ENCODE measurements at regions not wholly inside any gene's neighbourhood (a gene's known extent, or its start where the extent isn't known, plus 50 kb on each side); places are given as distances from the start of the nearest gene placed in this dataset.

DNA sequence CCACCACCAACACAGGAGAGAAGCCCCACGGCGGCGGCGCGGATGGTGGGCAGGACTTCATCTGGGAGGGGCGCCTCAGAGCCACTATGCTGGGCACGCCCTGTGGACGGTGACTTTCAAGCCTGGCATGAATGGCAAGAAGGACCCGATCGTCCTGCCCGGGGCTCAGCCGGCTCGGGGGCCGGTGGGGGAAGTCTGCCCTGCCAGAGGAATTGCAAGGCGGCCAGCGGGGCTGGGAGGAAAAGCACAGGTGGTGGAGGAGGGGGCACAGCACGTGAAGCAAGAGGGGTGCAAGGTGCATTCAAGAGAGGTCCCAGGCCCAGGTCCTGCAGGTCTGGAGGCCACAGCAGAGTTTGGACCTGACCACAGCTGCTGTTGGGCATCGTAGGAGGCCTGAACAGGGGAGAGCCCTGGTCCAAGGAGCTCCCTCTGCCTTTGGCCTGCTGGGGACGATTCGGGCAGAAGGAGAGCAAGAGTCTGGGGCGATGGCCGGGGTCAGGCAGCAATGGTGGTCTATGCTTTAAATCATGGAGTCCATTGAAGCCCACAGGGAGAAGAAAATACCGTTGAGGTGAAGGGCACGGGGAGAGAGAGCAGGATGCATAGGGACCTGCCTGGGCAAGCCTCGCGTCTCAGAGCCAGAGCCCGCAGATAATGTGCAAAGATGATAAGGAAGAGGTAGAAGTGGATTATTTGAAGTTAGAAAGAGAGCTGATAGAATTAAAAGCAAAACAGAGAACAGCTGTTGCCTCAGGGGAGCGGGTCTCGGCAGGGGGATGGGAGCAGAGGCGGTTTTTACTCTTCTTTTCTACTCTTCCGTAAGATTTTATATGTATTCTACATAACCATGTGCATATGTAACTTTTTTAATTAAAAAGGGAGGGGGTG, 82.6 kb upstream of the SHISAL1 start:
- no peaks in the 10 kb centered on the region for H3K36me3 Mint-ChIP-seq (ENCODE audit: low read depth)
- DNase-seq (no peak), ATAC-seq (no peak)
- POLR2A ChIA-PET: no interaction called here
- peaks cover 4% of the 10 kb centered on the region for H3K27me3 Mint-ChIP-seq (ENCODE audit: low read depth)
- CTCF ChIA-PET: no interaction called here
- H3K4me1 Mint-ChIP-seq (ENCODE audit: low read depth): no peaks in the 10 kb centered on the region
- no peaks in the 10 kb centered on the region for H3K9me3 Mint-ChIP-seq (ENCODE audit: insufficient read depth)
- no peak overlapping the region for H3K27ac Mint-ChIP-seq
- H3K4me3 Mint-ChIP-seq: no peak overlapping the region

DNA sequence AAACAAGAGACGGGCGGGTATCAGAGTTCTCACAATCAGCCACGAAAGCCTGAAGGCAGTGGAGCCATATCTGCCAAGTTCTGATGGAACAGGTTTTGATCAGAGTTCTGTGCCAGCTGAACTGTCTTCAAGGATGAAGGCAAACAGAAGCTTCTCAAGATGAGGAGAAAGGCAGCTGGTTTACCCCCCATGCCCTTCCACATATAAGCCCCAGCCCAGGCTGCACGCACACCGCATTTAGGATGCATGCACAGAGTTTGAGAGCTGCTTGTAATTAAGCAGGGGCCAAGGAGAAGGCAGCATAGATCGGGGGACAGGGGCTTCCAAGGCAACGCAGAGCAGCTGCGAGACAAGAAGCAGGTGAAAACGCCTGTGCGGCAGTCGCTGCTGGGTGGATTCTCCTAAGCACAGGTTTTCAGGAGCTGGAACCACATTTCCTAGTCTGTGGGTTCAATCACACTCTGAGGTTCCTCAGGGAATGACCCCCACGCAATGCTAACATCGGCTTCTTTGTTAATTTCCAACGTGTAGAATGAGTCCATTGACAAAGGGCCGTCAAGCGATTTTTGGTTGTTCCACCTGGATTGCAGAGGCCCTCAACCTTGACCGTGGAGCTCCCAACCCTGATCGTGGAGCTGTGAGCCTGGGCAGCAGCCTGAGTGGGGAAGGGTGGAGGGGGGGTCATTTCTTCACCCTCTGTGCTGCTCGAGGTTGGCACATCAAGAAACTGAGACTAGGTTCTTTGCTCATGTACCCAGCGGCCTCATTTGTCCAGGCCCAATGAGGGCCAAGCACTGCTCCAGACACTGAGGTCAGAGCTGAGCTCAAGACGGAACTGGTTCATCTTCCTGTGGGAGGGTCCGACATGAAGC, 81.7 kb upstream of the SHISAL1 start:
- Mint-ChIP-seq H3K4me1 (ENCODE audit: low read depth) (no peaks in the 10 kb centered on the region), H3K9me3 (ENCODE audit: insufficient read depth) (no peaks in the 10 kb centered on the region), H3K36me3 (ENCODE audit: low read depth) (no peaks in the 10 kb centered on the region), H3K27ac (no peak overlapping the region), H3K4me3 (no peak overlapping the region), H3K27me3 (ENCODE audit: low read depth) (peaks cover 4% of the 10 kb centered on the region)
- DNase-seq: no peak
- POLR2A ChIA-PET: no interaction called here
- CTCF ChIA-PET: no interaction called here
- no peak for ATAC-seq

DNA sequence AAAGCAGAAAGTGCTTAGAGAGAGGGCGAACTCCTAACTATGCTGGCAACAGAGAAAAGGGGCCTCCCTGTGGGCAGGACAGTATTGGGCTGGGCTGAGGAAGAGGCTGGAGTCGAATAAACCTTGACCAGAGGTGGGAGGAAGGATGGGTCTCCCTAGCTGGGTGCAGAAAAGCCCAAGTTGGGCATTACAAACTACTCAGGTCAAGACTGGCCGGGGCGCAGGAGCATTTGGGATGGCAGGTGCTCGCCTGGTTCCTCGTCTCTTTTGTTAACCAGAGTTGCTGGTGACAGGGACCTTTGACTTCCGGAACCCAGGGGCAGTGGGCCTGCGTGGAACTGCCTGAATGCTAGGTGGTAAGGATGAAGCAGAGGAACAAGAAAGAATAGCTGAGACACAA, 80.3 kb upstream of the SHISAL1 start:
- no peaks in the 10 kb centered on the region for H3K36me3 Mint-ChIP-seq (ENCODE audit: low read depth)
- ChIA-PET POLR2A (no interaction called here), CTCF (no interaction called here)

DNA sequence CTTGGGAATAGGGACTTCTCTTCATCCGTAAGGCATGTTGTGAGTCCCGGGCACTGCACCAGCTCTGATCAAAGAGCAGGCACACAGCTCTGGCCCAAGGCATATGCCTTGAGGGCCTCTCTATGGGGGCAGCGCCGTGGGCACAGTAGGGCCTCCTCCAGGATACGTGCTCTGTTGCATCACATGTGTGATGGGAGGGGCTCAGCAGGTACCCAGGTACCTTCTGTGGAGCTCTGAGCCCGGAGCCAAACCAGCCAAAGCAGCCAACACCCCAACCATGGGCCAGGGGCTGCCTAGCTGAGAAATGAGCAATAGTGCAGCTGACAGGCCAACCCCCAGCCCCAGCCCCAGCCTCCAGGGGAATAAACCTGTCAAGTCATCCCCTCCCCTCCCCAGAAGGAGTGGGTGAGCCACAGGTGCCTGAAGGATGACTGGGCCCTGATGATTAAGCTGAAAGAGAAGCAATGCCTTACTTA, 79.7 kb upstream of the SHISAL1 start:
- Mint-ChIP-seq H3K27me3 (ENCODE audit: low read depth) (peaks cover 2% of the 10 kb centered on the region), H3K27ac (no peak overlapping the region), H3K4me3 (no peak overlapping the region), H3K4me1 (ENCODE audit: low read depth) (no peaks in the 10 kb centered on the region), H3K9me3 (ENCODE audit: insufficient read depth) (no peaks in the 10 kb centered on the region), H3K36me3 (ENCODE audit: low read depth) (no peaks in the 10 kb centered on the region)
- POLR2A ChIA-PET: no interaction called here
- CTCF ChIA-PET: no interaction called here
- ATAC-seq (no peak), DNase-seq (no peak)

More for the DNA sequence above, 80.3 kb upstream of the SHISAL1 start:
- H3K27ac Mint-ChIP-seq: no peak overlapping the region
- DNase-seq (no peak), ATAC-seq (no peak)
- peaks cover 2% of the 10 kb centered on the region for H3K27me3 Mint-ChIP-seq (ENCODE audit: low read depth)
- no peak overlapping the region for H3K4me3 Mint-ChIP-seq
- H3K9me3 Mint-ChIP-seq (ENCODE audit: insufficient read depth): no peaks in the 10 kb centered on the region
- H3K4me1 Mint-ChIP-seq (ENCODE audit: low read depth): no peaks in the 10 kb centered on the region

DNA sequence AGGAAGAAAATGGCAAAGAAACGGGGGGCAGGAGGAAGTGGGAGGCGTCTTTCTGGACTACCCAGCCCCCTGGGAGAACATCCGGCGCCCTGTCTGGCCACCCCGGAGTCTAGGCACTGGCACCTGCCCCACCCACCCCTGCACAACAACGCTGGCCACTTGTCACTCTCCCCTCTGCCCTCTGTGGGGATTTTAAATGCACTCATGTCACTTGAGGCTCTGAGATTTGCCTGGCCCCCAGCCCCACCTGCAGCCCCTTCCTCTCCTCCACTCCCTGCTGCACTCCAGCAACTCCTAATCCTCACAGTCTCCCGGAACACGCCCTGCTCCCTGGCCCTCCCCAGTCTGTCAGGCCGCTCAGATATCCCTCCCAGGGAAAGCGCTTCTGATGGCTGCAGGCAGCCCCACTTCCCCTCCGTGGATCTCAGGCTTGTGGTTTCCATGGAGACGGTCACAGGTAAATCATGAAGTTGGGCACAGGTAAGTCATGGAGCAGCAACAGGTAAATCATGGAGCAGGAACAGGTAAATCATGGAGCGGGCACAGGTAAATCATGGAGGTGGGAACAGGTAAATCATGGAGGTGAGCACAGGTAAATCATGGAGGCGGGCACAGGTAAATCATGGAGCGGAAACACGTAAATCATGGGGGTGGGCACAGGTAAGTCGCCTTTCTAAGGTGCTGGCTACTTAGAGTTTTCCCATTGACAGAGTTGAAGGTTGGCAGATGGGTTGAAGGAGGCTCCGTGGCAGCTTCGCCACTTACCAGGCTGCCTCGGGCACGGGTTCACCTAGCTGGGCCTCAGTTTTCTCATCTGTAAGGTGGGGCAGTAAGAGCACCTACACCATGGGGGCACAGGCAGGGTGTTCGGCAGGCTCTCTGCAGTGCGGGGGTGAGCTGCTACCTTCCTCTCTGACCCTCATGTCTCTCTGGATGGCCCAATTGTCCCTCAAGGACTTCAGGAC, 79.0 kb upstream of the SHISAL1 start:
- no peaks in the 10 kb centered on the region for H3K36me3 Mint-ChIP-seq (ENCODE audit: low read depth)
- H3K4me3 Mint-ChIP-seq: no peak overlapping the region
- H3K4me1 Mint-ChIP-seq (ENCODE audit: low read depth): no peaks in the 10 kb centered on the region
- no peak for DNase-seq
- ChIA-PET CTCF (no interaction called here), POLR2A (no interaction called here)
- H3K27ac Mint-ChIP-seq: no peak overlapping the region
- peaks cover 2% of the 10 kb centered on the region for H3K27me3 Mint-ChIP-seq (ENCODE audit: low read depth)
- no peaks in the 10 kb centered on the region for H3K9me3 Mint-ChIP-seq (ENCODE audit: insufficient read depth)
- no peak for ATAC-seq

DNA sequence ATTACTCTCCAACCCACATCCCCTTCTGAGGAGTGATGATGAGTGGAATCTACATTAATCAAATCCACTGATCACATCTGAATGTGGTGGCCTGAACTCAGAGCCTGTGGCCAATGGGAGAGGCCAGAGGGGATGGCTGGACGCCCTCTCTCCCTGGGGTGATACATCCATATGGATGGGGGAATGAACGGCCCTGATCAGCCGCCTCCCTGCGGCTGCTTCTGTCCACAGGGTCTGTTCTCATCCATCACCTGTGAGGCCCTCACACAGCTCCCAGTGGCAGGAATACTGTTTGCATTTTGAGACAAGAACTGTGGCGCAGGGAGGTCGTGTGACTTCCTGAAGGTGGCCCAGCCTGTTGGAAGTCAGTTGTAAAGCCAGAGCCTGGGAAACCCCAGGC, 78.3 kb upstream of the SHISAL1 start:
- Mint-ChIP-seq H3K4me1 (ENCODE audit: low read depth) (no peaks in the 10 kb centered on the region), H3K36me3 (ENCODE audit: low read depth) (no peaks in the 10 kb centered on the region), H3K27ac (no peak overlapping the region), H3K27me3 (ENCODE audit: low read depth) (peaks cover 2% of the 10 kb centered on the region), H3K4me3 (no peak overlapping the region), H3K9me3 (ENCODE audit: insufficient read depth) (no peaks in the 10 kb centered on the region)
- ATAC-seq (no peak), DNase-seq (no peak)
- ChIA-PET CTCF (no interaction called here), POLR2A (no interaction called here)

DNA sequence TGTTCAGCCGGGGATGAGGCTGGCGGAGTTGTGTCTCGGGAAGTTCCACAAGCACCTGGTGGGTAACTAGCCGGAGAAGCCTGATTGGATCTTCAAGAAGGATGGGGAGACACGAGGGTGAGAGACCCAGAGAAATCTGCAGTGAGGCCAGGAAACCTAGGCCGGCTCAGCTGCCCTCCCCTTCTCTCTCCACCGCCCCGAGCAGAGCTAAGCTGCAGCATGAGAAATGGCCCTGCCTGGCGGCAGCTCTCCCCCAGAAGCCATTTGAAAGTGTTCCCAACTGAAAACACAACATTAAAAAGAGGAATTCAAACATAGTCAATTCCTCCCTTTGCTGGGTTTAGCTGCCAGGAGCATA, 77.8 kb upstream of the SHISAL1 start:
- Mint-ChIP-seq H3K9me3 (ENCODE audit: insufficient read depth) (no peaks in the 10 kb centered on the region), H3K36me3 (ENCODE audit: low read depth) (no peaks in the 10 kb centered on the region), H3K27me3 (ENCODE audit: low read depth) (peaks cover 2% of the 10 kb centered on the region), H3K27ac (no peak overlapping the region), H3K4me3 (no peak overlapping the region), H3K4me1 (ENCODE audit: low read depth) (no peaks in the 10 kb centered on the region)
- DNase-seq (no peak), ATAC-seq (no peak)
- ChIA-PET POLR2A (no interaction called here), CTCF (no interaction called here)

DNA sequence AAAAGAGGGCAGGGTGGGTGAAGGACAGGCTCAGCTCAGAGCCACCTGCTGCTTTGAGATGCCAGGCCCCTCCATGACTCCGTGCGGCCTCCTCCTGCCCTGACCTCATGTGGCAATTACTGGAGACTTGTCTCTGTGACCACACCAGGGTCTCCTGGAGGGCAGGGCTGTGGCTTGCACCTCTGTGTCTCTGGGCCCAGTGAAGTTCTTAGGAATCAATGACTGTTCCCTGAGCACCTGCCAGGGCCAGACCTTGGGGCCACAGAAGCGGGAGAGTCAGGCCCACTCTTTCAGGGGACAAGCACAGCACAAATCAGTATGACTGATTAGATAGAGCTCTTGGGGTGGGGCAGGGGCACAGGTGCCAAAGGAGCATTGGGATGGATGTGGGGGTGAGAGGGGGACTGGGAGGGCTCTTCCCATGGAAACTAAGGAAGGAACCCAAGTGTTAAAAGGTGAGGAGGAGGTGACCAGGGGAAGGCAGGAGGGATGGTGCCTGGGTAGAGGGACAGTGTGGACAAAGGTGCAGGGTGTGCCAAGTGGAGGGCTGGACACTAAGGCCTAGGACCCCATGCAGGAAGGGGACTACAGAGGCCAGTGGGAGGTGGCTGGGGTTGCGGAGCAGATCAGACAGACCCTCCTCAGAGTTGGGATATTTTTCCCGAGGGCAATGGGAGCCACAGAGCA, 77.3 kb upstream of the SHISAL1 start:
- no peaks in the 10 kb centered on the region for H3K36me3 Mint-ChIP-seq (ENCODE audit: low read depth)

DNA sequence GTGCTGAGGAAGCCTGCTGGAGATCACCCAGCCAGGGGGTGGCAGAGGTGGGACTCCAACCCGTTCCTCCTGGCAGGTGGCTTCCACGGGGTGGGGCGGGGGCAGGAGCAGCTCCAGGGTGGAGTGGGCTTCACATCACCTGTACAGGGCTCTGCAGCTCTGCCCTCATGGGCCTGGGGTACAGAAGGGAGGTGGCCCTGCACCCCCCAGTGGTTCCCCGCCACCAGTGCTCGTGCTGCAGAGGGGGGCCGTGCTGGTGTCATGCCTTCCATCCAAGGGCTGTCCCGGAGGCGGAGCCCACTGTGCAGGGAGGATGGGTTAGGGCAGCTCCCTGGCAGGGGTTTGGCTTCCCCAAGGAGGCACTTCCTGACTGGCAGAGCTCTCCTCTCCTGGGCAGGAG, 76.4 kb upstream of the SHISAL1 start:
- Mint-ChIP-seq H3K36me3 (ENCODE audit: low read depth) (no peaks in the 10 kb centered on the region), H3K27me3 (ENCODE audit: low read depth) (peaks cover 2% of the 10 kb centered on the region), H3K9me3 (ENCODE audit: insufficient read depth) (no peaks in the 10 kb centered on the region), H3K4me3 (no peak overlapping the region), H3K27ac (no peak overlapping the region), H3K4me1 (ENCODE audit: low read depth) (no peaks in the 10 kb centered on the region)
- DNase-seq (no peak), ATAC-seq (no peak)
- POLR2A ChIA-PET: no interaction called here
- CTCF ChIA-PET: no interaction called here

More for the DNA sequence above, 77.3 kb upstream of the SHISAL1 start:
- H3K27me3 Mint-ChIP-seq (ENCODE audit: low read depth): peaks cover 2% of the 10 kb centered on the region
- ATAC-seq (no peak), DNase-seq (no peak)
- H3K4me3 Mint-ChIP-seq: no peak overlapping the region
- POLR2A ChIA-PET: no interaction called here
- H3K9me3 Mint-ChIP-seq (ENCODE audit: insufficient read depth): no peaks in the 10 kb centered on the region
- no peak overlapping the region for H3K27ac Mint-ChIP-seq
- CTCF ChIA-PET: no interaction called here
- H3K4me1 Mint-ChIP-seq (ENCODE audit: low read depth): no peaks in the 10 kb centered on the region

DNA sequence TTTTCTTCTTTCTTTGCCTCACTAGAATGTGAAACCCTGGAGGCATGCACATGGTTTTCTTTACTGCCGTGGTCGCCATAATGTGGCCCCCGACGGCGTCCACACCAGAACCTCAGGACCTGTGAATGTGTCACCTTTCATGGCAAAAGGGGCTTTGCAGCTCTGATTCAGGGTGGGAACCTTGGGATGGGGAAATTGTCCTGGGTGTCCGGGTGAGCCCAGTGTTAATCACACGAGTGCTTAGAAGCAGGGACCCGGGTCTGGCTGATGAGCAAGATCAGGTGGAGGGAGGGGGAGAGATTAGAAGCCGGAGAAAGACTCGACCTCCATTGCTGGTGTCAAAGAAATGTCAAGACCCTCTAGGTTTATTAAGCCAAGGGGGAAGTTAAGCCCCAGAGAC, 74.7 kb upstream of the SHISAL1 start:
- no peak for DNase-seq
- POLR2A ChIA-PET: no interaction called here
- Mint-ChIP-seq H3K27ac (no peak overlapping the region), H3K36me3 (ENCODE audit: low read depth) (no peaks in the 10 kb centered on the region), H3K4me1 (ENCODE audit: low read depth) (no peaks in the 10 kb centered on the region), H3K4me3 (no peak overlapping the region), H3K9me3 (ENCODE audit: insufficient read depth) (no peaks in the 10 kb centered on the region), H3K27me3 (ENCODE audit: low read depth) (peaks cover 2% of the 10 kb centered on the region)
- CTCF ChIA-PET: no interaction called here
- no peak for ATAC-seq

DNA sequence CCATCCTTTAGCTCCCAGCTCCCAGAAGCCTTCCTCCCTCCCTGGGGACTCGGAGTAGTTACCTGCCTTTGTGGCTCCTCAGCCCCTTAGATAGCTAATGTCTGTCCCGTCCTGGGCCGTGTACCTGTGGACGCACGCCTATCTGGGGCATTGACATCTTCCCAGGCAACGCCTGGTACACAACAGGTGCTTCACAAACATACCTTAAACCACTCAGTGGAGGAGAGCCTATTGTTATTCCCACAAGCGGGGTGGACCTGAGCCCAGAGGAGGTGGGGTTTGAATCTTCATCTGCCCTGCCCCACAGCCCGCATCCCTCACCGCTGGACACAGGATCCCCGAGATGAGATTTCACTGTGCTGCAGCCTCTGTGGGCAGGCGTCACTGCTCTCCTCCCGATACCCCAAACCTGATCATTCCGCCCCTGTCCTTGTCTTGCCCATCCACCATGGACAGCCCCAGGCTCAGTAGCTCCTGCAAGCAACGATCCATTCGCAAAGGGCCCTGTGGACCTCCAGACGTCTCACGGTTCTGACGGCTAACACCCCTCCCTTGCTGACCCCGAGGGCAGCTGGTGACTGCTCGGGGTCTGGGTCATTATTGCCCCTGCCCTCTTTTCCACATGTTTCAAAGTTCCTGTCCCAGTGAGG, 73.8 kb upstream of the SHISAL1 start:
- H3K27me3 Mint-ChIP-seq (ENCODE audit: low read depth): no peaks in the 10 kb centered on the region
- no peaks in the 10 kb centered on the region for H3K36me3 Mint-ChIP-seq (ENCODE audit: low read depth)
- ChIA-PET CTCF (no interaction called here), POLR2A (no interaction called here)
- H3K4me1 Mint-ChIP-seq (ENCODE audit: low read depth): no peaks in the 10 kb centered on the region
- ATAC-seq: no peak
- H3K27ac Mint-ChIP-seq: no peak overlapping the region
- no peak for DNase-seq
- H3K9me3 Mint-ChIP-seq (ENCODE audit: insufficient read depth): no peaks in the 10 kb centered on the region
- no peak overlapping the region for H3K4me3 Mint-ChIP-seq

Data from activated CD8-positive, alpha-beta T cell treated with anti-CD3 and anti-CD28 coated beads, Interleukin-2, amount 10 ng/mL, durations not matched to agents 7 days and 5 days (primary cell).